ENCODE measurements at regions not wholly inside any gene's neighbourhood (a gene's known extent, or its start where the extent isn't known, plus 50 kb on each side); places are given as distances from the start of the nearest gene placed in this dataset.

GRCh38 chr11:79897896-79898295 lies 457.1 kb upstream of the TENM4 start:
- H4K8ac ChIP-seq (ENCODE audit: low read length): no peak overlapping the region
- no peaks in the 10 kb centered on the region for H3K9me3 ChIP-seq (ENCODE audit: control insufficient read depth, low read length)
- H3K14ac ChIP-seq (ENCODE audit: low read length in 2 of 2): no peak overlapping the region
- WGBS: 43% methylated on average over 1 of the region's 1 CpG
- H2BK15ac ChIP-seq (ENCODE audit: low read depth, poor library complexity, severe bottlenecking): no peak overlapping the region
- no peak overlapping the region for H3K4me2 ChIP-seq (ENCODE audit: low read length, poor library complexity, severe bottlenecking)
- no peak overlapping the region for H3K27ac ChIP-seq (ENCODE audit: low read length, poor library complexity, severe bottlenecking)
- no peak overlapping the region for H3K4ac ChIP-seq (ENCODE audit: low read depth in 1 of 2, low read length in 2 of 2)
- H3K23ac ChIP-seq (ENCODE audit: low read length in 2 of 2): no peak overlapping the region
- no peaks in the 10 kb centered on the region for H3K4me1 ChIP-seq (ENCODE audit: control insufficient read depth, insufficient read depth, low read depth, low read length)
- no peak overlapping the region for H2BK12ac ChIP-seq (ENCODE audit: low read length in 2 of 2)
- H2BK120ac ChIP-seq (ENCODE audit: low read depth, low read length): no peak overlapping the region
- no peak overlapping the region for H4K91ac ChIP-seq (ENCODE audit: low read length)
- no peak overlapping the region for H2AK5ac ChIP-seq (ENCODE audit: low read length, severe bottlenecking)
- H2AFZ ChIP-seq (ENCODE audit: low read depth, low read length): no peak overlapping the region
- no peaks in the 10 kb centered on the region for H3K36me3 ChIP-seq (ENCODE audit: control insufficient read depth in 1 of 2, insufficient read depth in 2 of 2, low read depth in 1 of 2, low read length in 2 of 2)
- no peak for DNase-seq
- H3K18ac ChIP-seq (ENCODE audit: low read depth in 1 of 2, low read length in 2 of 2): no peak overlapping the region
- H3K79me1 ChIP-seq (replicated peaks; ENCODE audit: low read length, poor library complexity, severe bottlenecking): no peaks in the 10 kb centered on the region
- no peak overlapping the region for H3K4me3 ChIP-seq (ENCODE audit: insufficient read depth in 1 of 2, low read depth in 1 of 2, low read length in 2 of 2)
- no peak overlapping the region for H2BK5ac ChIP-seq (ENCODE audit: low read depth, low read length, poor library complexity, severe bottlenecking)
- no peaks in the 10 kb centered on the region for H3K27me3 ChIP-seq (ENCODE audit: control insufficient read depth in 1 of 2, insufficient read depth in 1 of 2, low read length in 2 of 2)
- H3K9ac ChIP-seq (ENCODE audit: low read length): no peak overlapping the region

GRCh38 chr11:79896258-79896657 lies 455.4 kb upstream of the TENM4 start:
- no peak overlapping the region for H3K4ac ChIP-seq (ENCODE audit: low read depth in 1 of 2, low read length in 2 of 2)
- H3K4me2 ChIP-seq (ENCODE audit: low read length, poor library complexity, severe bottlenecking): no peak overlapping the region
- peak; percentile 4 for DNase-seq
- H3K14ac ChIP-seq (ENCODE audit: low read length in 2 of 2): no peak overlapping the region
- H4K91ac ChIP-seq (ENCODE audit: low read length): no peak overlapping the region
- no peak overlapping the region for H3K23ac ChIP-seq (ENCODE audit: low read length in 2 of 2)
- no peaks in the 10 kb centered on the region for H3K4me1 ChIP-seq (ENCODE audit: control insufficient read depth, insufficient read depth, low read depth, low read length)
- no peak overlapping the region for H2BK5ac ChIP-seq (ENCODE audit: low read depth, low read length, poor library complexity, severe bottlenecking)
- H3K9me3 ChIP-seq (ENCODE audit: control insufficient read depth, low read length): no peaks in the 10 kb centered on the region
- no peaks in the 10 kb centered on the region for H3K79me1 ChIP-seq (replicated peaks; ENCODE audit: low read length, poor library complexity, severe bottlenecking)
- H2BK12ac ChIP-seq (ENCODE audit: low read length in 2 of 2): no peak overlapping the region
- H3K4me3 ChIP-seq (ENCODE audit: insufficient read depth in 1 of 2, low read depth in 1 of 2, low read length in 2 of 2): no peak overlapping the region
- no peak overlapping the region for H3K18ac ChIP-seq (ENCODE audit: low read depth in 1 of 2, low read length in 2 of 2)
- H3K36me3 ChIP-seq (ENCODE audit: control insufficient read depth in 1 of 2, insufficient read depth in 2 of 2, low read depth in 1 of 2, low read length in 2 of 2): no peaks in the 10 kb centered on the region
- H3K27me3 ChIP-seq (ENCODE audit: control insufficient read depth in 1 of 2, insufficient read depth in 1 of 2, low read length in 2 of 2): no peaks in the 10 kb centered on the region
- H3K27ac ChIP-seq (ENCODE audit: low read length, poor library complexity, severe bottlenecking): peak overlapping the region; percentile 43
- no peak overlapping the region for H2AFZ ChIP-seq (ENCODE audit: low read depth, low read length)
- no peak overlapping the region for H2BK120ac ChIP-seq (ENCODE audit: low read depth, low read length)
- H4K8ac ChIP-seq (ENCODE audit: low read length): no peak overlapping the region
- no peak overlapping the region for H2AK5ac ChIP-seq (ENCODE audit: low read length, severe bottlenecking)
- no peak overlapping the region for H3K9ac ChIP-seq (ENCODE audit: low read length)
- no peak overlapping the region for H2BK15ac ChIP-seq (ENCODE audit: low read depth, poor library complexity, severe bottlenecking)

GRCh38 chr11:79894111-79894510 lies 453.3 kb upstream of the TENM4 start:
- H3K27ac ChIP-seq (ENCODE audit: low read length, poor library complexity, severe bottlenecking): no peak overlapping the region
- no peak overlapping the region for H3K4ac ChIP-seq (ENCODE audit: low read depth in 1 of 2, low read length in 2 of 2)
- no peak overlapping the region for H4K91ac ChIP-seq (ENCODE audit: low read length)
- H3K23ac ChIP-seq (ENCODE audit: low read length in 2 of 2): no peak overlapping the region
- 68% methylated on average over 2 of the region's 3 CpGs for WGBS
- no peaks in the 10 kb centered on the region for H3K9me3 ChIP-seq (ENCODE audit: control insufficient read depth, low read length)
- H3K79me1 ChIP-seq (replicated peaks; ENCODE audit: low read length, poor library complexity, severe bottlenecking): no peaks in the 10 kb centered on the region
- no peak overlapping the region for H2BK5ac ChIP-seq (ENCODE audit: low read depth, low read length, poor library complexity, severe bottlenecking)
- no peak for DNase-seq
- H3K4me2 ChIP-seq (ENCODE audit: low read length, poor library complexity, severe bottlenecking): no peak overlapping the region
- no peak overlapping the region for H3K14ac ChIP-seq (ENCODE audit: low read length in 2 of 2)
- H2BK120ac ChIP-seq (ENCODE audit: low read depth, low read length): no peak overlapping the region
- H3K18ac ChIP-seq (ENCODE audit: low read depth in 1 of 2, low read length in 2 of 2): no peak overlapping the region
- H2BK15ac ChIP-seq (ENCODE audit: low read depth, poor library complexity, severe bottlenecking): no peak overlapping the region
- no peak overlapping the region for H3K9ac ChIP-seq (ENCODE audit: low read length)
- no peaks in the 10 kb centered on the region for H3K36me3 ChIP-seq (ENCODE audit: control insufficient read depth in 1 of 2, insufficient read depth in 2 of 2, low read depth in 1 of 2, low read length in 2 of 2)
- H4K8ac ChIP-seq (ENCODE audit: low read length): no peak overlapping the region
- H3K27me3 ChIP-seq (ENCODE audit: control insufficient read depth in 1 of 2, insufficient read depth in 1 of 2, low read length in 2 of 2): no peaks in the 10 kb centered on the region
- no peak overlapping the region for H2AFZ ChIP-seq (ENCODE audit: low read depth, low read length)
- H3K4me1 ChIP-seq (ENCODE audit: control insufficient read depth, insufficient read depth, low read depth, low read length): no peaks in the 10 kb centered on the region
- H2BK12ac ChIP-seq (ENCODE audit: low read length in 2 of 2): no peak overlapping the region
- H2AK5ac ChIP-seq (ENCODE audit: low read length, severe bottlenecking): no peak overlapping the region
- no peak overlapping the region for H3K4me3 ChIP-seq (ENCODE audit: insufficient read depth in 1 of 2, low read depth in 1 of 2, low read length in 2 of 2)

- H2AFZ ChIP-seq (ENCODE audit: low read depth, low read length): no peak overlapping the region
- no peak overlapping the region for H4K91ac ChIP-seq (ENCODE audit: low read length)
- H3K18ac ChIP-seq (ENCODE audit: low read depth in 1 of 2, low read length in 2 of 2): no peak overlapping the region
- no peak overlapping the region for H2BK120ac ChIP-seq (ENCODE audit: low read depth, low read length)
- no peak overlapping the region for H2BK5ac ChIP-seq (ENCODE audit: low read depth, low read length, poor library complexity, severe bottlenecking)
- no peak overlapping the region for H4K8ac ChIP-seq (ENCODE audit: low read length)
- no peaks in the 10 kb centered on the region for H3K4me1 ChIP-seq (ENCODE audit: control insufficient read depth, insufficient read depth, low read depth, low read length)
- no peak overlapping the region for H3K23ac ChIP-seq (ENCODE audit: low read length in 2 of 2)
- no peak overlapping the region for H3K14ac ChIP-seq (ENCODE audit: low read length in 2 of 2)
- no peak overlapping the region for H2AK5ac ChIP-seq (ENCODE audit: low read length, severe bottlenecking)
- H3K4ac ChIP-seq (ENCODE audit: low read depth in 1 of 2, low read length in 2 of 2): no peak overlapping the region
- H3K4me3 ChIP-seq (ENCODE audit: insufficient read depth in 1 of 2, low read depth in 1 of 2, low read length in 2 of 2): no peak overlapping the region
- WGBS: no CpG with 5 or more reads among the region's 1 CpG
- no peak for DNase-seq
- no peaks in the 10 kb centered on the region for H3K36me3 ChIP-seq (ENCODE audit: control insufficient read depth in 1 of 2, insufficient read depth in 2 of 2, low read depth in 1 of 2, low read length in 2 of 2)
- H3K27ac ChIP-seq (ENCODE audit: low read length, poor library complexity, severe bottlenecking): no peak overlapping the region
- H3K79me1 ChIP-seq (replicated peaks; ENCODE audit: low read length, poor library complexity, severe bottlenecking): no peaks in the 10 kb centered on the region
- H2BK15ac ChIP-seq (ENCODE audit: low read depth, poor library complexity, severe bottlenecking): no peak overlapping the region
- H3K27me3 ChIP-seq (ENCODE audit: control insufficient read depth in 1 of 2, insufficient read depth in 1 of 2, low read length in 2 of 2): no peaks in the 10 kb centered on the region
- no peak overlapping the region for H2BK12ac ChIP-seq (ENCODE audit: low read length in 2 of 2)
- no peak overlapping the region for H3K9ac ChIP-seq (ENCODE audit: low read length)
- no peaks in the 10 kb centered on the region for H3K9me3 ChIP-seq (ENCODE audit: control insufficient read depth, low read length)
- no peak overlapping the region for H3K4me2 ChIP-seq (ENCODE audit: low read length, poor library complexity, severe bottlenecking)
Observed at GRCh38 chr11:79890272-79890671, 449.4 kb upstream of the TENM4 start.
